B cell (primary cell): ENCODE measurements at regions not wholly inside any gene's neighbourhood (a gene's known extent, or its start where the extent isn't known, plus 50 kb on each side); places are given as distances from the start of the nearest gene placed in this dataset.

Experiments
- ATAC-seq: fragments of 200-7000 bp; cut with Tn5 transposase; one replicate; pipeline ENCODE4 v1.10.0; 2021; ENCODE audit warnings: low read depth, mild to moderate bottlenecking, moderate number of reproducible peaks, moderate library complexity
- CTCF ChIA-PET: fragments of 350-600 bp; sonication (Branson Sonifier 250); formaldehyde crosslinking; loops from one replicate; lab custom pipeline; 2021; ENCODE audit warnings: antibody characterized with exemption, inconsistent platforms; lab: Charles Lee
- POLR2A ChIA-PET: fragments of 350-600 bp; sonication (Branson Sonifier 250); formaldehyde crosslinking; loops from one replicate; lab custom pipeline; 2021; ENCODE audit warnings: antibody characterized with exemption; lab: Charles Lee
- DNase-seq: peaks from one replicate; pipeline ENCODE4 v3.0.0; 2013
- H2AFZ ChIP-seq: 2 replicates; pipeline ENCODE4 v1.6.1; 2012; ENCODE audit warnings: mild to moderate bottlenecking, low read depth, low read length; ENCODE audit not compliant: insufficient read depth, poor library complexity, severe bottlenecking
- H3K27ac ChIP-seq, 2 donors: 1 replicate in 1 of 2; 2 replicates in 1 of 2; pipeline ENCODE4 v1.5.1; 2012 to 2013; ENCODE audit warnings: low read length in 2 of 2, mild to moderate bottlenecking in 2 of 2, moderate library complexity in 1 of 2
- H3K27me3 ChIP-seq, 4 experiments: fragments of 200-600 bp in 1 of 4; sonication (generic) in 1 of 4; replicated peaks in 1 of 4; 1 replicate in 2 of 4; 2 replicates in 2 of 4; pipeline versions ENCODE4 v1.6.1 to v1.7.0; 2013 to 2016; ENCODE audit warnings: low read length in 3 of 4, mild to moderate bottlenecking in 2 of 4, mixed read lengths in 1 of 4, moderate library complexity in 1 of 4; ENCODE audit not compliant: insufficient read depth in 4 of 4, control insufficient read depth in 3 of 4; ENCODE audit errors: control extremely low read depth in 1 of 4
- H3K36me3 ChIP-seq, 2 experiments: replicated peaks in 1 of 2; 1 replicate in 1 of 2; 2 replicates in 1 of 2; pipeline versions ENCODE4 v1.6.1 to v1.7.1; 2013; ENCODE audit warnings: low read length in 1 of 2; ENCODE audit not compliant: insufficient read depth in 2 of 2, control insufficient read depth in 1 of 2; ENCODE audit errors: control extremely low read depth in 1 of 2, extremely low read depth in 1 of 2
- H3K4me1 ChIP-seq, 2 donors: fragments of 200-600 bp in 1 of 2; sonication (generic) in 1 of 2; 1 replicate in 1 of 2; 2 replicates in 1 of 2; pipeline versions ENCODE4 v1.5.1 to v1.6.1; 2013 to 2017; ENCODE audit warnings: low read length in 2 of 2; ENCODE audit not compliant: control insufficient read depth in 2 of 2, insufficient read depth in 2 of 2
- H3K4me2 ChIP-seq: replicated peaks from 2 replicates; pipeline ENCODE3; 2012; ENCODE audit warnings: mild to moderate bottlenecking, low read depth, low read length; ENCODE audit not compliant: poor library complexity, severe bottlenecking
- H3K4me3 ChIP-seq, 5 experiments: fragments of 200-600 bp in 1 of 5; sonication (generic) in 1 of 5; 1 replicate in 3 of 5; 2 replicates in 2 of 5; pipeline versions ENCODE4 v1.5.1 to v1.7.0; 2011 to 2016; ENCODE audit warnings: low read length in 4 of 5, mild to moderate bottlenecking in 4 of 5, low read depth in 2 of 5, control low read depth in 1 of 5, moderate library complexity in 1 of 5; ENCODE audit not compliant: insufficient read depth in 1 of 5; ENCODE audit errors: control extremely low read depth in 1 of 5, extremely low read depth in 1 of 5
- H3K79me2 ChIP-seq: fragments of 200-600 bp; sonication (generic); one replicate; pipeline ENCODE4 v1.6.0; 2016; ENCODE audit warnings: low read length; ENCODE audit not compliant: control insufficient read depth, insufficient read depth
- H3K9ac ChIP-seq: fragments of 200-600 bp; sonication (generic); 2 replicates; pipeline ENCODE4 v1.6.1; 2017; ENCODE audit warnings: mild to moderate bottlenecking, low read length, moderate library complexity
- H3K9me3 ChIP-seq, 3 donors: one replicate each; pipeline versions ENCODE4 v1.6.1 to v1.7.1; 2013; ENCODE audit warnings: low read length in 2 of 3; ENCODE audit not compliant: control insufficient read depth in 2 of 3, insufficient read depth in 1 of 3; ENCODE audit errors: control extremely low read depth in 1 of 3
- H4K20me1 ChIP-seq: 2 replicates; pipeline ENCODE4 v1.6.0; 2012; ENCODE audit warnings: mild to moderate bottlenecking, low read length; ENCODE audit not compliant: insufficient read depth, control insufficient read depth, poor library complexity, severe bottlenecking
- H3K27ac Mint-ChIP-seq: one replicate; pipeline ENCODE4 v1.8.0; 2021; ENCODE audit warnings: mixed read lengths
- H3K27me3 Mint-ChIP-seq: one replicate; pipeline ENCODE4 v1.8.0; 2021; ENCODE audit warnings: mixed read lengths
- H3K4me1 Mint-ChIP-seq: one replicate; pipeline ENCODE4 v1.8.0; 2021; ENCODE audit warnings: mixed read lengths
- H3K4me3 Mint-ChIP-seq: one replicate; pipeline ENCODE4 v1.8.0; 2021; ENCODE audit warnings: mixed read lengths
- H3K9me3 Mint-ChIP-seq: one replicate; pipeline ENCODE4 v1.8.0; 2022; ENCODE audit warnings: mixed read lengths; ENCODE audit not compliant: insufficient read depth
- EZH2 ChIP-seq: IDR thresholded peaks from 2 replicates; pipeline ENCODE4 v1.6.1; 2012; ENCODE audit warnings: borderline replicate concordance, low read depth, mild to moderate bottlenecking, moderate library complexity, low read length; ENCODE audit not compliant: insufficient read depth, poor library complexity, severe bottlenecking
- WGBS: methylation state at CpG from one replicate; pipeline ENCODE4 v1.1.5; 2013; ENCODE audit warnings: missing lambda C conversion rate; ENCODE audit not compliant: insufficient coverage; 5-methylcytosine and 5-hydroxymethylcytosine counted together
- intact Hi-C: fragments of 100-400 bp; cut with micrococcal nuclease; formaldehyde crosslinking; loops from one replicate; pipeline ENCODE4 v1.10.0; 2022
- TF ChIP-seq, protein P1 (sequence below): fragments of 200-600 bp; IDR thresholded peaks from one replicate; pipeline ENCODE4 v1.8.0; 2022; ENCODE audit warnings: antibody characterized with exemption, mild to moderate bottlenecking

DNA sequence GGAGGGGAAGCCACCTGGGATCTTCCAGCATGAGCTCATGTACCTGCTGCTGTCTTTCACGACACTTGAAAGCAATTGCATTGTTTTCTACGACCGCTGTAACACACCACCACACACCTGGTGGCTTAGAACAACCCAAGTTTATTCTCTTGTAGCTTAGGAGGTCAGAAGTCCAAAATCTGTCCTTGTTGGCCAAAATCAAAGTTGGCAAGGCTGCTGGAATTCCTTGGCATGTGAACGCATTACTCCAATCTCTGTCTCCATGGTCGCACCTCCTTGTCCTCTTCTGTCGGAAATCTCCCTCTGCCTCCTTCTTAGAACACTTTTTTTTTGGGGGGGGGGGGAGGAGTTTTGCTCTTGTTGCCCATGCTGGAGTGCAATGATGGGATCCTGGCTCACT, 305.7 kb downstream of the BAMBI start:
- no peak overlapping the region for H3K4me3 ChIP-seq
- H4K20me1 ChIP-seq: no peaks in the 10 kb centered on the region
- Mint-ChIP-seq H3K4me1 (no peaks in the 10 kb centered on the region), H3K27me3 (no peaks in the 10 kb centered on the region), H3K4me3 (no peak overlapping the region), H3K27ac (no peak overlapping the region), H3K9me3 (no peaks in the 10 kb centered on the region)
- H3K9me3 ChIP-seq: no peaks in the 10 kb centered on the region
- no peaks in the 10 kb centered on the region for H3K79me2 ChIP-seq
- no peaks in the 10 kb centered on the region for H3K27me3 ChIP-seq
- intact Hi-C loops: no loop called here
- no peak overlapping the region for H3K4me2 ChIP-seq
- TF ChIP-seq, protein P1, sequence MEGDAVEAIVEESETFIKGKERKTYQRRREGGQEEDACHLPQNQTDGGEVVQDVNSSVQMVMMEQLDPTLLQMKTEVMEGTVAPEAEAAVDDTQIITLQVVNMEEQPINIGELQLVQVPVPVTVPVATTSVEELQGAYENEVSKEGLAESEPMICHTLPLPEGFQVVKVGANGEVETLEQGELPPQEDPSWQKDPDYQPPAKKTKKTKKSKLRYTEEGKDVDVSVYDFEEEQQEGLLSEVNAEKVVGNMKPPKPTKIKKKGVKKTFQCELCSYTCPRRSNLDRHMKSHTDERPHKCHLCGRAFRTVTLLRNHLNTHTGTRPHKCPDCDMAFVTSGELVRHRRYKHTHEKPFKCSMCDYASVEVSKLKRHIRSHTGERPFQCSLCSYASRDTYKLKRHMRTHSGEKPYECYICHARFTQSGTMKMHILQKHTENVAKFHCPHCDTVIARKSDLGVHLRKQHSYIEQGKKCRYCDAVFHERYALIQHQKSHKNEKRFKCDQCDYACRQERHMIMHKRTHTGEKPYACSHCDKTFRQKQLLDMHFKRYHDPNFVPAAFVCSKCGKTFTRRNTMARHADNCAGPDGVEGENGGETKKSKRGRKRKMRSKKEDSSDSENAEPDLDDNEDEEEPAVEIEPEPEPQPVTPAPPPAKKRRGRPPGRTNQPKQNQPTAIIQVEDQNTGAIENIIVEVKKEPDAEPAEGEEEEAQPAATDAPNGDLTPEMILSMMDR: no peak
- TF ChIP-seq EZH2: no peak
- CTCF ChIA-PET: no interaction called here
- WGBS: 96% methylated on average over 3 of the region's 6 CpGs
- no peak overlapping the region for H2AFZ ChIP-seq
- no peak overlapping the region for H3K9ac ChIP-seq
- H3K36me3 ChIP-seq: no peaks in the 10 kb centered on the region
- POLR2A ChIA-PET: no interaction called here
- no peak for ATAC-seq
- H3K4me1 ChIP-seq: no peaks in the 10 kb centered on the region
- no peak for DNase-seq
- H3K27ac ChIP-seq: no peak overlapping the region

- POLR2A ChIA-PET: no interaction called here
- H3K4me2 ChIP-seq: no peak overlapping the region
Observed at GRCh38 chr10:28983799-28984198, 305.1 kb upstream of the LYZL1 start.

More at GRCh38 chr10:28983799-28984198, 305.1 kb upstream of the LYZL1 start:
- DNase-seq (no peak), ATAC-seq (no peak)
- Histone ChIP-seq H3K9ac (no peak overlapping the region), H3K9me3 (no peaks in the 10 kb centered on the region), H3K4me1 (no peaks in the 10 kb centered on the region), H4K20me1 (no peaks in the 10 kb centered on the region), H3K4me3 (no peak overlapping the region), H3K79me2 (no peaks in the 10 kb centered on the region), H2AFZ (no peak overlapping the region), H3K36me3 (no peaks in the 10 kb centered on the region), H3K27me3 (no peaks in the 10 kb centered on the region), H3K27ac (no peak overlapping the region)
- H3K4me3 Mint-ChIP-seq: no peak overlapping the region
- no peaks in the 10 kb centered on the region for H3K4me1 Mint-ChIP-seq
- H3K27ac Mint-ChIP-seq: no peak overlapping the region
- TF ChIP-seq, protein P1: no peak
- TF ChIP-seq EZH2: no peak
- CTCF ChIA-PET: no interaction called here
- no peaks in the 10 kb centered on the region for H3K9me3 Mint-ChIP-seq
- intact Hi-C loops: no loop called here
- WGBS: 100% methylated on average over 1 of the region's 3 CpGs
- H3K27me3 Mint-ChIP-seq: no peaks in the 10 kb centered on the region
